Keratinocyte (primary cell): ENCODE measurements at regions not wholly inside any gene's neighbourhood (a gene's known extent, or its start where the extent isn't known, plus 50 kb on each side); places are given as distances from the start of the nearest gene placed in this dataset.

Experiments
- DNase-seq: peaks from one replicate; pipeline ENCODE4 v3.0.0-alpha.2; 2011; ENCODE audit warnings: low read depth, missing footprints, low spot score
- FAIRE-seq: peaks from 2 replicates; lab custom pipeline; 2011; peaks lifted over from hg19 to GRCh38; lab: Jason Lieb, UNC
- H2AFZ ChIP-seq: 2 replicates; pipeline ENCODE4 v1.6.0; 2012; ENCODE audit warnings: low read length, control low read depth, inconsistent platforms; ENCODE audit not compliant: control insufficient read depth
- H3K27ac ChIP-seq: 2 replicates; pipeline ENCODE4 v1.5.1; 2011; ENCODE audit warnings: low read length; ENCODE audit not compliant: control insufficient read depth, insufficient read depth
- H3K27me3 ChIP-seq: 3 replicates; pipeline ENCODE4 v1.6.0; 2011; ENCODE audit warnings: low read length; ENCODE audit not compliant: control insufficient read depth, insufficient read depth; ENCODE audit errors: extremely low read depth
- H3K36me3 ChIP-seq, 2 experiments: 2 replicates in 1 of 2; 3 replicates in 1 of 2; pipeline ENCODE4 v1.5.1; 2011; ENCODE audit warnings: low read length in 2 of 2, mild to moderate bottlenecking in 1 of 2; ENCODE audit not compliant: control insufficient read depth in 2 of 2, insufficient read depth in 2 of 2; ENCODE audit errors: extremely low read depth in 1 of 2
- H3K4me1 ChIP-seq: 3 replicates; pipeline ENCODE4 v1.5.1; 2011; ENCODE audit warnings: low read length; ENCODE audit not compliant: control insufficient read depth, insufficient read depth; ENCODE audit errors: extremely low read depth
- H3K4me2 ChIP-seq: 3 replicates; pipeline ENCODE4 v1.6.0; 2011; ENCODE audit warnings: low read depth, low read length; ENCODE audit not compliant: control insufficient read depth, insufficient read depth; ENCODE audit errors: extremely low read depth
- H3K4me3 ChIP-seq, 3 experiments: fragments of 200-600 bp in 1 of 3; sonication (generic) in 1 of 3; 2 replicates in 2 of 3; 3 replicates in 1 of 3; pipeline ENCODE4 v1.5.1; 2011 to 2016; ENCODE audit warnings: low read length in 3 of 3, mild to moderate bottlenecking in 3 of 3, control low read depth in 2 of 3, inconsistent platforms in 1 of 3, low read depth in 1 of 3, mixed read lengths in 1 of 3, mixed run types in 1 of 3, moderate library complexity in 1 of 3; ENCODE audit not compliant: control insufficient read depth in 2 of 3, insufficient read depth in 2 of 3; ENCODE audit errors: extremely low read depth in 1 of 3
- H3K79me2 ChIP-seq: 2 replicates; pipeline ENCODE4 v1.6.0; 2012; ENCODE audit warnings: low read length; ENCODE audit not compliant: control insufficient read depth, insufficient read depth
- H3K9ac ChIP-seq: 3 replicates; pipeline ENCODE4 v1.6.0; 2011; ENCODE audit warnings: low read length; ENCODE audit not compliant: control insufficient read depth, insufficient read depth; ENCODE audit errors: extremely low read depth
- H3K9me1 ChIP-seq: 3 replicates; pipeline ENCODE4 v1.6.0; 2011; ENCODE audit warnings: low read length; ENCODE audit not compliant: control insufficient read depth, insufficient read depth; ENCODE audit errors: extremely low read depth
- H3K9me3 ChIP-seq: 2 replicates; pipeline ENCODE4 v1.5.1; 2012; ENCODE audit warnings: low read depth, low read length; ENCODE audit not compliant: control insufficient read depth
- H4K20me1 ChIP-seq: 3 replicates; pipeline ENCODE4 v1.6.0; 2011; ENCODE audit warnings: low read length; ENCODE audit not compliant: control insufficient read depth, insufficient read depth; ENCODE audit errors: extremely low read depth
- CTCF ChIP-seq, 3 experiments: IDR thresholded peaks in 1 of 3; conservative IDR thresholded peaks in 1 of 3; optimal IDR thresholded peaks in 1 of 3; 2 replicates in 2 of 3; 3 replicates in 1 of 3; pipeline versions ENCODE3 to v1.5.1; 2011; ENCODE audit warnings: low read length in 3 of 3, mild to moderate bottlenecking in 3 of 3, moderate library complexity in 2 of 3, control low read depth in 1 of 3, inconsistent platforms in 1 of 3; ENCODE audit not compliant: insufficient read depth in 2 of 3; ENCODE audit errors: extremely low read depth in 1 of 3
- EZH2 ChIP-seq: IDR thresholded peaks from one replicate; pipeline ENCODE4 v1.6.1; 2012; ENCODE audit warnings: inconsistent platforms, mild to moderate bottlenecking, low read length, moderate library complexity
- dilution Hi-C: fragments of 300-500 bp; cut with MboI; formaldehyde crosslinking; loops from one replicate; pipeline ENCODE4 v1.7.0; 2020; ENCODE audit warnings: low sequenced_read_pairs; ENCODE audit not compliant: extremely low pct_ligation_motif_present

DNA sequence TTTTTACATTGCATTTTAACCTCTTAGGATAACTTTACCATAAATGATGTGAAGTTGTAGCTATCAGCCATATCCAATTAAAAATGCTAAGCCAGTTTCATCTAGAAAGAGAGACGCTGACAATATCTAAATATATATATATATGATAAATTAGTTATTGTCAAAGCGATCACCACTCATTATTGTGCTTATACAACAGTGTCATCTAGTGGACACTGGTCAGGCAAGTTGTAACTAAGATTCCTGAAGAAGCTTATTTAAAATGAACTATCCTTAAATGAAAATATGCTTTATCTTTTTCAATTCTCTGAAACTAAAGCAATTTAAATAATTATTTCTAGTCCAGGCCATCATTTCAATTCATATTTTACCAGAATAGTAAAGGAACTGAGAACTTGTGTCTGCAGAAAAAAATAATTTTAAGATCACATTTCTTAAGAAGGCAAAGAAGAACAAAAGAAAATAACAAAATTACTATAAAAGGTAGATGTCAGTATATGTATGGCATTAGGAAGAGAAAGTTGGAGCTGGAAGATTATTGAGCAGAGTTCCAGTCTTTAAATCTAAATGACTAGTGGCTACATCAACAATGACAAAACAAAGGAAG lies 193.3 kb upstream of the SNX7 start:
- FAIRE-seq = no peak
- no peaks in the 10 kb centered on the region for H3K36me3 ChIP-seq
- H3K27ac ChIP-seq = no peak overlapping the region
- H3K27me3 ChIP-seq = no peaks in the 10 kb centered on the region
- H3K4me3 ChIP-seq = no peak overlapping the region
- no peaks in the 10 kb centered on the region for H3K79me2 ChIP-seq
- H3K9ac ChIP-seq = no peak overlapping the region
- no peak overlapping the region for H2AFZ ChIP-seq
- H3K4me1 ChIP-seq = peaks cover 14% of the 10 kb centered on the region
- no peak overlapping the region for H3K4me2 ChIP-seq
- TF ChIP-seq CTCF (optimal IDR thresholded peaks at IDR 0.05 in 1 of 3, IDR thresholded peaks at IDR 0.05 in 1 of 3, conservative IDR thresholded peaks at IDR 0.05 in 1 of 3; ENCODE audit: extremely low read depth in 1 of 3, insufficient read depth in 2 of 3, low read length in 3 of 3) (peak in 2 of 3 experiments; percentile 54 to 77), EZH2 (no peak)
- no peaks in the 10 kb centered on the region for H3K9me1 ChIP-seq
- peak; percentile 2 for DNase-seq
- H3K9me3 ChIP-seq = no peaks in the 10 kb centered on the region
- dilution Hi-C loops = no loop called here
- no peaks in the 10 kb centered on the region for H4K20me1 ChIP-seq

DNA sequence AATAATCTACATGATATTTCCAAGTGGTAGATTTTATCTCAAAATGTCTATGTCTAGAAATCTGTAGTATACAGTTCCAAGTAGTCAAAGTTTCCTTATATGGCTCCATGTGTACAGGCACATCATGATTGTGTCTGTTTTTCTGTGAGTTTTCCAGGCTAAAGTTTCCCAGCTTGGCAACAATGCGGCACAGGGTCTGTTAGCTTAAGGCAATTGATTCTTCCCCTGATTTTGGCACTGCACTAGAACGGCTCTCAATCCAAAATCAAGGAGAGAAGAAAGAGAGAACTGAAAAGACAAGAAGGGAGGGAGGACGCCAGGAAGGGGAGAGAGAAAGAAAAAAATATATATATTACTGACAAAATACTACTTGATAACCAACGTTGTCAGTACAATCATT lies 193.9 kb upstream of the SNX7 start:
- TF ChIP-seq CTCF (optimal IDR thresholded peaks at IDR 0.05 in 1 of 3, IDR thresholded peaks at IDR 0.05 in 1 of 3, conservative IDR thresholded peaks at IDR 0.05 in 1 of 3; ENCODE audit: extremely low read depth in 1 of 3, insufficient read depth in 2 of 3, low read length in 3 of 3) (no peak), EZH2 (no peak)
- H3K4me3 ChIP-seq = no peak overlapping the region
- H3K4me2 ChIP-seq = no peak overlapping the region
- FAIRE-seq = no peak
- H3K79me2 ChIP-seq = no peaks in the 10 kb centered on the region
- no peak overlapping the region for H3K27ac ChIP-seq
- H3K9me1 ChIP-seq = no peaks in the 10 kb centered on the region
- no peak for DNase-seq
- no peaks in the 10 kb centered on the region for H3K36me3 ChIP-seq
- no peak overlapping the region for H3K9ac ChIP-seq
- H2AFZ ChIP-seq = peak overlapping the region; percentile 76
- H3K4me1 ChIP-seq = peaks cover 14% of the 10 kb centered on the region
- H3K9me3 ChIP-seq = no peaks in the 10 kb centered on the region
- no peaks in the 10 kb centered on the region for H3K27me3 ChIP-seq
- H4K20me1 ChIP-seq = no peaks in the 10 kb centered on the region
- dilution Hi-C loops = no loop called here
